BLaER1 treated with 17β-estradiol and CSF1 and Interleukin-3, amounts not matched to agents 10 nM and 100 nM (cell line): ENCODE measurements at regions not wholly inside any gene's neighbourhood (a gene's known extent, or its start where the extent isn't known, plus 50 kb on each side); places are given as distances from the start of the nearest gene placed in this dataset.

Experiments used
- H3K27ac ChIP-seq, 11 experiments: shearing (Covaris generic); formaldehyde crosslinking; 2 replicates each; pipeline ENCODE4 v1.8.1; 2022
- H3K27me3 ChIP-seq, 11 experiments: shearing (Covaris generic); formaldehyde crosslinking; 2 replicates each; pipeline ENCODE4 v1.8.1; 2022
- H3K36me3 ChIP-seq, 11 experiments: shearing (Covaris generic); formaldehyde crosslinking; 2 replicates each; pipeline ENCODE4 v1.8.1; 2022
- H3K4me1 ChIP-seq, 10 experiments: shearing (Covaris generic); formaldehyde crosslinking; 2 replicates each; pipeline ENCODE4 v1.8.1; 2022
- H3K4me2 ChIP-seq, 11 experiments: shearing (Covaris generic); formaldehyde crosslinking; 2 replicates each; pipeline ENCODE4 v1.8.1; 2022
- H3K4me3 ChIP-seq, 10 experiments: shearing (Covaris generic); formaldehyde crosslinking; 2 replicates each; pipeline ENCODE4 v1.8.1; 2022
- H3K9ac ChIP-seq, 11 experiments: shearing (Covaris generic); formaldehyde crosslinking; 2 replicates each; pipeline ENCODE4 v1.8.1; 2022
- H3K9me3 ChIP-seq, 11 experiments: shearing (Covaris generic); formaldehyde crosslinking; replicated peaks in 1 of 11; 2 replicates each; pipeline ENCODE4 v1.8.1; 2022
- H4K20me1 ChIP-seq, 11 experiments: shearing (Covaris generic); formaldehyde crosslinking; 2 replicates each; pipeline ENCODE4 v1.8.1; 2022
- Cebpa-rat ChIP-seq, 11 experiments: shearing (Covaris generic); IDR thresholded peaks; 2 replicates each; pipeline ENCODE4 v1.8.1; 2022

GRCh38 chr6:74991573-74992332 lies 214.1 kb downstream of the COL12A1 start:
- no peak overlapping the region for H3K4me2 ChIP-seq
- TF ChIP-seq Cebpa-rat (IDR thresholded peaks at IDR 0.05) = no peak
- H3K27ac ChIP-seq = no peak overlapping the region

DNA sequence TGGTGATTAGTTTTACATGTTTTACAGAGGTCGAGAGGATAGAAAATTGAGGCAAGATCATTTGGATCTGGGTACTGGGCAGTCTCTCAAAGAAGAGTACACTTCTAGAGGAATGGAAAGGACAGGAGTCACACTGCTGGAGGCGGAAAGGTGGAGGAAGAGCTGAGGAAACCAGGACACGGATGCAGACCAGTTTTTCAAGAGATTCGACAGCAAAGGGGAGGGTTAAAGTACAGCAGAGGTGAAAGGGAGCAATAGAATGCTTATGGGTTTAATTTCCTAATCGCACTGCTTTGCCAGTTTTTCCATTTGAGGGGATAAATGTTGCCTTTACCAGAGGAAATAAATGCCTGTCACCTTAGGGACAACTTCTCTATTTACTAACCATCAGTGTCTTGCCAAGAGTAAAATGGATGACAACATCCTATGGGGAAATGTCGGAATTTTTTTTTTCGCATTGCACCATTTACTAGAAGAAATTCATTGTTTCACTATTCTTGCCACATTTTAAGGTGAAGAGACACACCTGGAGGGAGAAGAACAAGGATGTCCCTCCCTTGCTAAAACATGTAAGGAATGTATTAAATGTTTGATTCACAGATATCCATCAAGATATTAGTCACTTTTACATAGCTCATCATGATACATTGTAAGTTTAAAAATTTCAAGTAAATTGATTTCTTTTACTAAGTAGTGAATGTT lies 226.6 kb downstream of the COL12A1 start:
- TF ChIP-seq Cebpa-rat (IDR thresholded peaks at IDR 0.05) = no peak
- Histone ChIP-seq H3K27me3 (no peaks in the 10 kb centered on the region), H4K20me1 (no peaks in the 10 kb centered on the region), H3K4me1 (no peaks in the 10 kb centered on the region), H3K36me3 (no peaks in the 10 kb centered on the region), H3K27ac (no peak overlapping the region), H3K4me3 (no peak overlapping the region), H3K9ac (no peak overlapping the region), H3K9me3 (no peaks in the 10 kb centered on the region), H3K4me2 (no peak overlapping the region)

More at GRCh38 chr6:74991573-74992332, 214.1 kb downstream of the COL12A1 start:
- Histone ChIP-seq H4K20me1 (no peaks in the 10 kb centered on the region), H3K27me3 (no peaks in the 10 kb centered on the region), H3K4me1 (no peaks in the 10 kb centered on the region), H3K4me3 (no peak overlapping the region), H3K9ac (no peak overlapping the region), H3K9me3 (peaks cover 8 to 14% (median 9%) of the 10 kb centered on the region in 11 experiments), H3K36me3 (no peaks in the 10 kb centered on the region)

DNA sequence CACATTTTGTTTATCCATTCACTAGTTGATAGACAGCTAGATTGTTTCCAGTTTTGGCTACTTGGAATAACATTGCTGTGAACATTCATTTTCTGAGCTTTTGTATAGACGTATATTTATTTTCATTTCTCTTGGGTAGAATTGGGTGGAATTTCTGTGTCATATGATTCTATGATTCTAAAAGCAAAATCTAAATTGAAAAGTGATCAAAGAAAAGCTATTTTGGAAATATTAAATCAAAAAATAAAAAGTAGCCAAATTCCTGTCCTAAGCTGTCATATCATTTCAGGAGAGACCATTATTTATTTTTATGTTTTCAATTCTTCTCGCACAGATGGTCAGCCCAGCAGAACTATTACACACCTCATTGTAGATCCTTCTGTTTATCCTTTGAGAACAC lies 229.2 kb downstream of the COL12A1 start:
- no peaks in the 10 kb centered on the region for H3K4me1 ChIP-seq
- H4K20me1 ChIP-seq = no peaks in the 10 kb centered on the region
- no peaks in the 10 kb centered on the region for H3K36me3 ChIP-seq
- no peak overlapping the region for H3K4me3 ChIP-seq
- no peaks in the 10 kb centered on the region for H3K9me3 ChIP-seq
- no peak overlapping the region for H3K9ac ChIP-seq
- no peaks in the 10 kb centered on the region for H3K27me3 ChIP-seq
- H3K27ac ChIP-seq = no peak overlapping the region
- H3K4me2 ChIP-seq = no peak overlapping the region
- no peak for TF ChIP-seq Cebpa-rat (IDR thresholded peaks at IDR 0.05)

GRCh38 chr6:74976026-74976425 lies 229.8 kb downstream of the COL12A1 start:
- no peak overlapping the region for H3K4me2 ChIP-seq
- H4K20me1 ChIP-seq = no peaks in the 10 kb centered on the region
- H3K4me3 ChIP-seq = no peak overlapping the region
- no peak overlapping the region for H3K9ac ChIP-seq
- no peaks in the 10 kb centered on the region for H3K27me3 ChIP-seq
- TF ChIP-seq Cebpa-rat (IDR thresholded peaks at IDR 0.05) = no peak
- H3K9me3 ChIP-seq = no peaks in the 10 kb centered on the region
- no peak overlapping the region for H3K27ac ChIP-seq
- no peaks in the 10 kb centered on the region for H3K36me3 ChIP-seq
- no peaks in the 10 kb centered on the region for H3K4me1 ChIP-seq

DNA sequence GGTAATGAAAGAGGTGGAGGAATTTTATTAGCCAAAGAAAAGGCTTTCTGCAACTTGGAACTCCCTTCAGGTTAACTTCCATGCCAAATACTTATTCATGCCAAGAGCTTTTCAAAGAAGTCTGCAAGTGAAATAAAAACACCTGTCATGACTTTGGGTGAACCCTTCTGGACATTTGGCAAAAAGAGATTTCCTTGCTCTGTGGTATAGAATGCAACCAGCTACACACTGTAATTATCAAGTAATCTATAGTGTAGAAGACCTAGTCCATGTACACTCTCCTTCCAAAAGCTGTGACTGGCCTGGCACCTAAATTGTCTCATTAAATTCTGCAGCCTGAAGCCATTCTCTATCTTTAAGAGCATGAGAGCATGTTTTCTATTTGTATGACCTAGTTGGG lies 232.3 kb downstream of the COL12A1 start:
- Histone ChIP-seq H3K36me3 (no peaks in the 10 kb centered on the region), H3K4me1 (no peaks in the 10 kb centered on the region), H3K9me3 (no peaks in the 10 kb centered on the region), H3K4me3 (no peak overlapping the region), H3K4me2 (no peak overlapping the region), H3K27me3 (no peaks in the 10 kb centered on the region), H3K9ac (no peak overlapping the region), H3K27ac (no peak overlapping the region), H4K20me1 (no peaks in the 10 kb centered on the region)
- TF ChIP-seq Cebpa-rat (IDR thresholded peaks at IDR 0.05) = no peak

DNA sequence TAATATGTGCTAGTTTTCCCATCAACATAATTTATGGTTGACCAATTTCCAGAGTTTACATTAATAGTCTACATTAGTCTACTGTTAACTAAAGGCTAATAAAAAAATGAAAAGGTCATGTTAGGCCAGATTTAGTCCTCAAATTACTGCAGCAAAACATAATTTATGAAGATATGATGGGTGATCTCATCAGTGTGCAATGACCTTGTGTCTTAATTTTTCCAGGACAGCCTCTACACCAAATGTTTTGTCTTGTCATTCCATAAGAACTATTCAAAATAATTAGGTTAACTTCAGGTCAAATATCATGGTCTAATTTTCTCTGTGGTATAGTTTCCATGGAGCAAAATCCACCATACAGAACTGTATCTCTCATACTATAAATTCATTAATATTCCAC lies 234.2 kb downstream of the COL12A1 start:
- no peak overlapping the region for H3K27ac ChIP-seq
- no peaks in the 10 kb centered on the region for H3K9me3 ChIP-seq
- H3K9ac ChIP-seq = no peak overlapping the region
- no peaks in the 10 kb centered on the region for H3K4me1 ChIP-seq
- no peak for TF ChIP-seq Cebpa-rat (IDR thresholded peaks at IDR 0.05)
- H3K4me3 ChIP-seq = no peak overlapping the region
- no peaks in the 10 kb centered on the region for H4K20me1 ChIP-seq
- H3K4me2 ChIP-seq = no peak overlapping the region
- H3K27me3 ChIP-seq = no peaks in the 10 kb centered on the region
- H3K36me3 ChIP-seq = no peaks in the 10 kb centered on the region

GRCh38 chr6:74969591-74970267 lies 236.1 kb downstream of the COL12A1 start:
- H3K4me2 ChIP-seq = no peak overlapping the region
- H3K27ac ChIP-seq = no peak overlapping the region
- no peak overlapping the region for H3K9ac ChIP-seq
- H3K4me3 ChIP-seq = no peak overlapping the region
- no peaks in the 10 kb centered on the region for H4K20me1 ChIP-seq
- no peak for TF ChIP-seq Cebpa-rat (IDR thresholded peaks at IDR 0.05)
- peaks cover 12 to 19% (median 17%) of the 10 kb centered on the region in 11 experiments; a peak in 20 of 22 replicates for H3K9me3 ChIP-seq
- no peaks in the 10 kb centered on the region for H3K4me1 ChIP-seq
- H3K36me3 ChIP-seq = no peaks in the 10 kb centered on the region
- H3K27me3 ChIP-seq = no peaks in the 10 kb centered on the region

DNA sequence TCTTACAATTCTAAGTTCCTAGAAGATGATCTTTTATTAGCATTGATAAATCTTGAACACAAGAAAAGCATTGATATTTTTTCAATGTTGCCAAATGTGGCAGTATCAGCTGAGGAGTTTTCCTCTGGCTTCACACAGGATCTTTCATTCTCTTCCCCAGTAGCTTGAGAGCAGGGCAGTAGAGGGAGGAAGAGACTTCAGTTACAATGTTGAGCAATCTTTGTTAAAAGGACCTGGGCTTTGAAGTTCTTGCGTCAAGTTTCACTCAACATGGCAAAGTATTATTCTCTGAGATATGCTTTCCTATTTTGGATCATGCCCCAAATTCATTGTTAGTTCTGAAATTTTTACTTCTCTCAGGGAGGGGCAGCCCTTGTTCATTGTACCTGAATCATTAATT lies 238.0 kb downstream of the COL12A1 start:
- Histone ChIP-seq H3K4me1 (no peaks in the 10 kb centered on the region), H3K4me2 (no peak overlapping the region), H3K36me3 (no peaks in the 10 kb centered on the region), H3K4me3 (no peak overlapping the region), H3K9ac (no peak overlapping the region), H3K9me3 (peaks cover 13 to 34% (median 25%) of the 10 kb centered on the region in 11 experiments; a peak in 20 of 22 replicates), H4K20me1 (no peaks in the 10 kb centered on the region), H3K27ac (no peak overlapping the region), H3K27me3 (no peaks in the 10 kb centered on the region)
- TF ChIP-seq Cebpa-rat (IDR thresholded peaks at IDR 0.05) = no peak

GRCh38 chr6:74966712-74967111 lies 239.1 kb downstream of the COL12A1 start:
- Histone ChIP-seq H3K4me1 (no peaks in the 10 kb centered on the region), H3K27ac (no peak overlapping the region), H3K36me3 (no peaks in the 10 kb centered on the region), H3K4me3 (no peak overlapping the region), H3K4me2 (no peak overlapping the region), H3K9me3 (peaks cover 13 to 34% (median 25%) of the 10 kb centered on the region in 11 experiments; a peak in 20 of 22 replicates), H3K9ac (no peak overlapping the region), H4K20me1 (no peaks in the 10 kb centered on the region), H3K27me3 (no peaks in the 10 kb centered on the region)
- TF ChIP-seq Cebpa-rat (IDR thresholded peaks at IDR 0.05) = no peak
